HepG2 (cell line): ENCODE measurements at regions not wholly inside any gene's neighbourhood (a gene's known extent, or its start where the extent isn't known, plus 50 kb on each side); places are given as distances from the start of the nearest gene placed in this dataset.

ENCODE experiments used
- ATAC-seq: fragments of 200-7000 bp; cut with Tn5 transposase; 3 replicates; pipeline ENCODE4 v1.9.1; 2020; ENCODE audit warnings: mild to moderate bottlenecking, moderate library complexity
- BruUV-seq: library from RNA; stranded (reverse); fragments of 400-500 nt; replicated peaks from 2 replicates; lab custom pipeline; 2021; lab: Mats Ljungman, UMichigan
- CTCF ChIA-PET: fragments of 300-600 bp; formaldehyde crosslinking; extraction: SDS; loops from one replicate; lab custom pipeline; 2021; ENCODE audit warnings: low total read pairs, inconsistent platforms, low intra/inter-chr PET ratio; lab: Yijun Ruan, JAX
- POLR2A ChIA-PET: fragments of 350-600 bp; sonication (Branson Sonifier 250); formaldehyde crosslinking; loops from one replicate; lab custom pipeline; 2020; ENCODE audit warnings: antibody characterized with exemption, inconsistent platforms; lab: Yijun Ruan, JAX
- DNase-seq: peaks from one replicate; pipeline ENCODE4 v3.0.0-alpha.2; 2015; ENCODE audit warnings: low spot score
- FAIRE-seq: peaks from 3 replicates; lab custom pipeline; 2011; peaks lifted over from hg19 to GRCh38; lab: Jason Lieb, UNC
- H2AFZ ChIP-seq: one replicate; pipeline ENCODE4 v1.6.1; 2011; ENCODE audit warnings: low read length, inconsistent platforms
- H3K27ac ChIP-seq: fragments of 300-600 bp; 3 replicates; pipeline ENCODE4 v1.8.0; 2011; ENCODE audit warnings: mixed run types, mild to moderate bottlenecking, mixed read lengths, low read length, inconsistent platforms; ENCODE audit not compliant: insufficient read depth; ENCODE audit errors: extremely low read length
- H3K27me3 ChIP-seq, 2 experiments: fragments of 200-600 bp in 1 of 2; 2 replicates in 1 of 2; 3 replicates in 1 of 2; pipeline versions ENCODE4 v1.6.0 to v1.8.0; 2011; ENCODE audit warnings: low read length in 2 of 2, mild to moderate bottlenecking in 2 of 2, moderate library complexity in 2 of 2, inconsistent platforms in 1 of 2; ENCODE audit not compliant: insufficient read depth in 2 of 2, control insufficient read depth in 1 of 2
- H3K36me3 ChIP-seq, 2 experiments: fragments of 200-600 bp in 1 of 2; replicated peaks in 1 of 2; 2 replicates in 1 of 2; 3 replicates in 1 of 2; pipeline versions ENCODE4 v1.5.1 to v1.8.0; 2011; ENCODE audit warnings: low read length in 2 of 2, inconsistent platforms in 1 of 2; ENCODE audit not compliant: insufficient read depth in 2 of 2, control insufficient read depth in 1 of 2
- H3K4me1 ChIP-seq: 2 replicates; pipeline ENCODE4 v1.5.1; 2012; ENCODE audit warnings: low read length, inconsistent platforms; ENCODE audit not compliant: insufficient read depth
- H3K4me2 ChIP-seq: 2 replicates; pipeline ENCODE4 v1.6.0; 2011; ENCODE audit warnings: low read depth, low read length, inconsistent platforms
- H3K4me3 ChIP-seq, 3 experiments: fragments of 200-600 bp in 1 of 3; sonication (generic), shearing (Covaris generic) in 1 of 3; replicated peaks in 1 of 3; 2 replicates each; pipeline ENCODE4 v1.5.1; 2011 to 2016; ENCODE audit warnings: low read length in 3 of 3, inconsistent platforms in 2 of 3, low read depth in 2 of 3, mild to moderate bottlenecking in 2 of 3, control low read depth in 1 of 3, mixed read lengths in 1 of 3; ENCODE audit not compliant: insufficient read depth in 1 of 3
- H3K79me2 ChIP-seq: one replicate; pipeline ENCODE4 v1.6.1; 2011; ENCODE audit warnings: low read length, inconsistent platforms; ENCODE audit not compliant: insufficient read depth
- H3K9ac ChIP-seq: 2 replicates; pipeline ENCODE4 v1.6.0; 2011; ENCODE audit warnings: mild to moderate bottlenecking, low read depth, low read length, inconsistent platforms; ENCODE audit not compliant: insufficient read depth
- H3K9me3 ChIP-seq: 2 replicates; pipeline ENCODE4 v1.5.1; 2012; ENCODE audit warnings: mild to moderate bottlenecking, low read length
- H4K20me1 ChIP-seq: 2 replicates; pipeline ENCODE4 v1.6.0; 2011; ENCODE audit warnings: inconsistent platforms, mild to moderate bottlenecking, low read length, moderate library complexity; ENCODE audit not compliant: insufficient read depth
- ATF7 ChIP-seq, 2 experiments: fragments of 450-650 bp in 1 of 2; sonication (generic) in 1 of 2; formaldehyde crosslinking in 1 of 2; IDR thresholded peaks; 2 replicates each; pipeline versions ENCODE4 v1.4.0 to v1.6.1; 2016 to 2020; ENCODE audit warnings: antibody characterized with exemption in 1 of 2, mild to moderate bottlenecking in 1 of 2, missing genetic modification reagents in 1 of 2
- CEBPG ChIP-seq: IDR thresholded peaks from 2 replicates; pipeline ENCODE4 v1.6.1; 2016
- CENPBD1 ChIP-seq: sonication (generic); formaldehyde crosslinking; IDR thresholded peaks from 2 replicates; pipeline ENCODE4 v1.8.0; 2022; ENCODE audit warnings: missing genetic modification reagents, low read depth, mild to moderate bottlenecking, borderline replicate concordance
- DZIP1 ChIP-seq: sonication (generic); formaldehyde crosslinking; IDR thresholded peaks from 2 replicates; pipeline ENCODE4 v1.5.0; 2020; ENCODE audit warnings: mild to moderate bottlenecking, missing genetic modification reagents
- FOXA3 ChIP-seq: IDR thresholded peaks from 2 replicates; pipeline ENCODE4 v1.6.1; 2016; ENCODE audit warnings: missing genetic modification reagents, missing compliant biosample characterization
- FOXC1 ChIP-seq: sonication (generic); formaldehyde crosslinking; IDR thresholded peaks from 2 replicates; pipeline ENCODE4 v1.8.0; 2022; ENCODE audit warnings: mild to moderate bottlenecking, missing genetic modification reagents, borderline replicate concordance
- JUND ChIP-seq: sonication (generic); formaldehyde crosslinking; IDR thresholded peaks from 2 replicates; pipeline ENCODE4 v1.8.0; 2022; ENCODE audit warnings: mild to moderate bottlenecking, missing genetic modification reagents
- MTF1 ChIP-seq: sonication (generic); formaldehyde crosslinking; IDR thresholded peaks from 2 replicates; pipeline ENCODE4 v1.5.0; 2020; ENCODE audit warnings: missing genetic modification reagents
- PRDM15 ChIP-seq: sonication (generic); formaldehyde crosslinking; IDR thresholded peaks from 2 replicates; pipeline ENCODE4 v1.4.0; 2020; ENCODE audit warnings: missing genetic modification reagents
- SALL2 ChIP-seq: sonication (generic); formaldehyde crosslinking; IDR thresholded peaks from 2 replicates; pipeline ENCODE4 v1.8.1; 2023; ENCODE audit warnings: mild to moderate bottlenecking, missing genetic modification reagents, inconsistent platforms
- SETDB1 ChIP-seq: sonication (generic); formaldehyde crosslinking; IDR thresholded peaks from 2 replicates; pipeline ENCODE4 v1.5.1; 2020; ENCODE audit warnings: missing genetic modification reagents, mild to moderate bottlenecking, borderline replicate concordance
- SRSF4 ChIP-seq: fragments of 200-400 bp; formaldehyde crosslinking; IDR thresholded peaks from one replicate; pipeline ENCODE4 v1.6.1; 2018; ENCODE audit warnings: mild to moderate bottlenecking, low read depth, low read length, moderate library complexity; ENCODE audit not compliant: poor library complexity, severe bottlenecking
- U2AF2 ChIP-seq: fragments of 200-400 bp; formaldehyde crosslinking; IDR thresholded peaks from 2 replicates; pipeline ENCODE4 v1.6.1; 2017; ENCODE audit warnings: low read depth, mild to moderate bottlenecking, low read length
- ZMYM2 ChIP-seq: sonication (generic); formaldehyde crosslinking; IDR thresholded peaks from 2 replicates; pipeline ENCODE4 v1.8.0; 2022; ENCODE audit warnings: mild to moderate bottlenecking, missing genetic modification reagents
- ZNF225 ChIP-seq: sonication (generic); formaldehyde crosslinking; IDR thresholded peaks from 2 replicates; pipeline ENCODE4 v1.4.0; 2020; ENCODE audit warnings: mild to moderate bottlenecking, missing genetic modification reagents
- ZNF33B ChIP-seq: sonication (generic); formaldehyde crosslinking; IDR thresholded peaks from 2 replicates; pipeline ENCODE4 v1.5.1; 2020; ENCODE audit warnings: mild to moderate bottlenecking, missing genetic modification reagents
- ZNF570 ChIP-seq: sonication (generic); formaldehyde crosslinking; IDR thresholded peaks from 2 replicates; pipeline ENCODE4 v1.4.0; 2020; ENCODE audit warnings: mild to moderate bottlenecking, missing genetic modification reagents, borderline replicate concordance
- ZNF841 ChIP-seq: sonication (generic); formaldehyde crosslinking; IDR thresholded peaks from 2 replicates; pipeline ENCODE4 v1.8.1; 2023; ENCODE audit warnings: missing genetic modification reagents, borderline replicate concordance
- ZSCAN29 ChIP-seq: sonication (generic); formaldehyde crosslinking; conservative IDR thresholded peaks from 2 replicates; pipeline ENCODE4 v1.4.0; 2020; ENCODE audit warnings: mild to moderate bottlenecking, missing genetic modification reagents
- WGBS: methylation state at CpG from one replicate; pipeline ENCODE4 v1.1.6; 2017; ENCODE audit warnings: low lambda C conversion rate; 5-methylcytosine and 5-hydroxymethylcytosine counted together
- in situ Hi-C: cut with HindIII; loops from 2 replicates; pipeline ENCODE4 v1.10.0; 2017; ENCODE audit warnings: low pct_unique_long_range_greater_than_20kb; ENCODE audit not compliant: extremely low pct_ligation_motif_present
- intact Hi-C: fragments of 100-400 bp; cut with micrococcal nuclease; formaldehyde crosslinking; loops from one replicate; pipeline ENCODE4 v1.10.0; 2022; ENCODE audit not compliant: unreplicated experiment

- no peak for TF ChIP-seq FOXC1 (CRISPR knock-in tag)
- TF ChIP-seq DZIP1 (CRISPR knock-in tag): no peak
- TF ChIP-seq ZNF225 (CRISPR knock-in tag): no peak
- no peak for TF ChIP-seq CEBPG
Measured at GRCh38 chr2:66813976-66814375, 379.1 kb downstream of the MEIS1 start (continued).

GRCh38 chr2:66814916-66815315 is 380.0 kb downstream of the MEIS1 start:
- no TSS peak for BruUV-seq
- Histone ChIP-seq H3K4me2 (no peak overlapping the region), H3K4me3 (no peak overlapping the region), H3K9me3 (peaks cover 5% of the 10 kb centered on the region; the same call in 1 of the 2 replicates), H3K27ac (no peak overlapping the region), H3K9ac (no peak overlapping the region), H3K79me2 (no peaks in the 10 kb centered on the region), H2AFZ (no peak overlapping the region), H3K4me1 (no peaks in the 10 kb centered on the region), H3K27me3 (no peaks in the 10 kb centered on the region), H3K36me3 (no peaks in the 10 kb centered on the region), H4K20me1 (no peaks in the 10 kb centered on the region)
- in situ Hi-C loops (no loop called here), intact Hi-C loops (no loop called here)
- 4% methylated on average over 1 of the region's 1 CpG for WGBS
- ATAC-seq (no peak), DNase-seq (no peak), FAIRE-seq (no peak)
- POLR2A ChIA-PET: no interaction called here
- CTCF ChIA-PET: no interaction called here
- TF ChIP-seq ZNF570 (CRISPR knock-in tag) (no peak), U2AF2 (no peak), ZMYM2 (CRISPR knock-in tag) (no peak), CENPBD1 (CRISPR knock-in tag) (no peak), SALL2 (no peak), ATF7 (IDR thresholded peaks at IDR 0.05) (no peak), ATF7 (CRISPR knock-in tag; IDR thresholded peaks at IDR 0.05) (no peak), JUND (CRISPR knock-in tag) (no peak), ZNF841 (CRISPR knock-in tag) (no peak), FOXA3 (no peak), SETDB1 (no peak), PRDM15 (CRISPR knock-in tag) (no peak), MTF1 (CRISPR knock-in tag) (no peak), SRSF4 (no peak), ZNF33B (CRISPR knock-in tag) (no peak), ZSCAN29 (CRISPR knock-in tag) (no peak)
